ENCODE measurements at regions not wholly inside any gene's neighbourhood (a gene's known extent, or its start where the extent isn't known, plus 50 kb on each side); places are given as distances from the start of the nearest gene placed in this dataset.

DNA sequence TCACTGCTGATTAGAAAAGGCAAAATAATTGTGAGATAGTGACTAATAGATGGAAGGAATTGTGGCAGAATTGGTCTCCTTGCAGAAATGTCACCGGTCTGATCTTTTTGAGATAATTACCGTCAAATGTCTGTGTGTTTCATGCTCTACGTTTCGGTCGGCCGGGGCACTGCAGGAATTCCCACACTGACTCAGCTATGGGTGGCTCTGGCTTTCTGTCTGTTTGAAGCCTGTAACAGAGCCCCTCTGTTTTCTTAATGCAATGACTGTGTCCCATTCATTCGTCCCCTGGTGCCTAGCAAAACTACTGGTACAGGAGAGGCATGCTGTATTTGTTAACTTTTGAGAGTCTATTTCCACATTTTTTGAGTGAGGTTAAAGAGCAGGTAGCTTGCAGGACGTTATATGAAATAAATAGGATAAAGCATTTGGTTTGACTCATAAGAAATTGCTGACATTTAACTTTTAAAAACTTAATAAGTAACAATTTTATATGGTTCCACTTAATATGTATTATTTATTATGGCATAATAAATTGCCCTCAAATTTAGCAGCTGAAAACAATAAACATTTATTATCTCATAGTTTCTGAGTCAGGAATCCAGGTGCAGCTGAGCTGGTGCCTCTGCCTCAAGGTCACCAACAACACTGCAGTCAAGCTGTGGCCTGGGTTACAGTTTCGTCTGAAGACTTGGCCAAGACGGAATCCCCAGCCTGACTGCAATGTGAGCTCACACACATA, 53.3 kb upstream of the CTBP2 start:
- Mint-ChIP-seq H3K36me3 (no peaks in the 10 kb centered on the region), H3K27ac (no peak overlapping the region), H3K4me3 (no peak overlapping the region), H3K4me1 (ENCODE audit: unreplicated experiment) (peaks cover 8% of the 10 kb centered on the region), H3K9me3 (peaks cover 4% of the 10 kb centered on the region), H3K27me3 (peaks cover 16% of the 10 kb centered on the region)
- no peak for DNase-seq (ENCODE audit: extremely low spot score, unreplicated experiment)
- TF ChIP-seq, protein P1, sequence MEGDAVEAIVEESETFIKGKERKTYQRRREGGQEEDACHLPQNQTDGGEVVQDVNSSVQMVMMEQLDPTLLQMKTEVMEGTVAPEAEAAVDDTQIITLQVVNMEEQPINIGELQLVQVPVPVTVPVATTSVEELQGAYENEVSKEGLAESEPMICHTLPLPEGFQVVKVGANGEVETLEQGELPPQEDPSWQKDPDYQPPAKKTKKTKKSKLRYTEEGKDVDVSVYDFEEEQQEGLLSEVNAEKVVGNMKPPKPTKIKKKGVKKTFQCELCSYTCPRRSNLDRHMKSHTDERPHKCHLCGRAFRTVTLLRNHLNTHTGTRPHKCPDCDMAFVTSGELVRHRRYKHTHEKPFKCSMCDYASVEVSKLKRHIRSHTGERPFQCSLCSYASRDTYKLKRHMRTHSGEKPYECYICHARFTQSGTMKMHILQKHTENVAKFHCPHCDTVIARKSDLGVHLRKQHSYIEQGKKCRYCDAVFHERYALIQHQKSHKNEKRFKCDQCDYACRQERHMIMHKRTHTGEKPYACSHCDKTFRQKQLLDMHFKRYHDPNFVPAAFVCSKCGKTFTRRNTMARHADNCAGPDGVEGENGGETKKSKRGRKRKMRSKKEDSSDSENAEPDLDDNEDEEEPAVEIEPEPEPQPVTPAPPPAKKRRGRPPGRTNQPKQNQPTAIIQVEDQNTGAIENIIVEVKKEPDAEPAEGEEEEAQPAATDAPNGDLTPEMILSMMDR (conservative IDR thresholded peaks at IDR 0.05) = no peak

DNA sequence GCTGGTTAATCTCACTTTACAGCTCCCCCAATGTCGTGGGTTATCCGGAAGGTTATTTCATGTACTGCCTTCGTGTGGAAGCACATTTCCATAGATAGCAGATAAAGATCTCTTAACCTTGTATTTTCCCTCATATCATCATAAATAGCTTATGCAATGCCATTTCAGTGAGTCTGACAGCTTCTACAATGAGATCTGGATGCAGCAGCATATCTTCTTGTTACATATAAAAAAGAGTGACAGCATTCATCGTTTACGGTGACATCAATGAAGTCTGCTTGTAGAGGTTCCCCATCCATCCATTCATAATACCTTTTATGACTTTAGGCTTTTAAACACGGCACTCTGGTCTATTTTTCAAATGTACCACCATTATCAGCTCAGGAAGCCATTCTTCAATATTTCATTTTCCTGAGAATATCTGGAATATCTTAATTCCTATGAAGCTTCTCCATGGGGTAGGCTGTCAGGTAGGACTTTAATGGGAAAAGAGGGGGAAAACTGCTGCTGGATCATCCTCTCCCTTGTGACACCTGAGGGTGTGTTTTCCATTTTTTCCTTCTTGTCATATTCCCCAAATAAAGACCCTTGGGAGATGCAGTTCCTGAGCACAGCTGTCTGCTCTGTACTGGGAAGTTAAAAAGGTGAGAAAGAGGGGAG, 51.9 kb upstream of the CTBP2 start:
- H3K4me1 Mint-ChIP-seq (ENCODE audit: unreplicated experiment) = peaks cover 8% of the 10 kb centered on the region
- no peak for DNase-seq (ENCODE audit: extremely low spot score, unreplicated experiment)
- H3K4me3 Mint-ChIP-seq = no peak overlapping the region
- TF ChIP-seq, protein P1 (conservative IDR thresholded peaks at IDR 0.05) = no peak
- peaks cover 4% of the 10 kb centered on the region for H3K9me3 Mint-ChIP-seq
- H3K27me3 Mint-ChIP-seq = peaks cover 19% of the 10 kb centered on the region
- H3K27ac Mint-ChIP-seq = no peak overlapping the region
- H3K36me3 Mint-ChIP-seq = no peaks in the 10 kb centered on the region

Measured in type B pancreatic cell (in vitro differentiated cells).